CD4-positive, alpha-beta T cell (primary cell): ENCODE measurements at regions not wholly inside any gene's neighbourhood (a gene's known extent, or its start where the extent isn't known, plus 50 kb on each side); places are given as distances from the start of the nearest gene placed in this dataset.

Experiments
- ATAC-seq: fragments of 200-7000 bp; cut with Tn5 transposase; one replicate; pipeline ENCODE4 v1.10.0; 2022; ENCODE audit warnings: mild to moderate bottlenecking; ENCODE audit not compliant: poor library complexity
- CTCF ChIA-PET: fragments of 350-600 bp; sonication (Branson Sonifier 250); formaldehyde crosslinking; loops from one replicate; lab custom pipeline; 2021; ENCODE audit warnings: antibody characterized with exemption, inconsistent platforms; lab: Charles Lee
- POLR2A ChIA-PET: fragments of 350-600 bp; sonication (Branson Sonifier 250); formaldehyde crosslinking; loops from one replicate; lab custom pipeline; 2021; ENCODE audit warnings: antibody characterized with exemption, inconsistent platforms; lab: Charles Lee
- DNase-seq, 14 experiments: peaks; one replicate each; pipeline ENCODE4 v3.0.0-alpha.2; 2013 to 2020; ENCODE audit warnings: mixed read lengths in 2 of 14
- H3K27ac ChIP-seq, 2 donors: one replicate each; pipeline versions ENCODE4 v1.5.1 to v1.7.0; 2013; ENCODE audit warnings: low read length in 2 of 2, low read depth in 1 of 2, mild to moderate bottlenecking in 1 of 2
- H3K27me3 ChIP-seq, 2 experiments: 1 replicate in 1 of 2; 2 replicates in 1 of 2; pipeline versions ENCODE4 v1.6.1 to v1.7.0; 2013; ENCODE audit warnings: low read length in 2 of 2, control low read depth in 1 of 2, mild to moderate bottlenecking in 1 of 2, moderate library complexity in 1 of 2; ENCODE audit not compliant: insufficient read depth in 2 of 2, control insufficient read depth in 1 of 2
- H3K36me3 ChIP-seq: one replicate; pipeline ENCODE4 v1.6.1; 2013; ENCODE audit warnings: low read length, control low read depth; ENCODE audit not compliant: insufficient read depth
- H3K4me1 ChIP-seq: one replicate; pipeline ENCODE4 v1.6.1; 2013; ENCODE audit warnings: low read length, control low read depth; ENCODE audit not compliant: insufficient read depth
- H3K4me3 ChIP-seq: one replicate; pipeline ENCODE4 v1.5.1; 2013; ENCODE audit warnings: mild to moderate bottlenecking, low read length, moderate library complexity
- H3K9me3 ChIP-seq, 2 experiments: 1 replicate in 1 of 2; 2 replicates in 1 of 2; pipeline versions ENCODE4 v1.6.1 to v1.7.0; 2013; ENCODE audit warnings: low read length in 2 of 2, mild to moderate bottlenecking in 2 of 2, control low read depth in 1 of 2, moderate library complexity in 1 of 2; ENCODE audit not compliant: control insufficient read depth in 1 of 2, insufficient read depth in 1 of 2
- H3K27ac Mint-ChIP-seq: one replicate; pipeline ENCODE4 v1.8.0; 2020; ENCODE audit warnings: mixed read lengths
- H3K27me3 Mint-ChIP-seq: one replicate; pipeline ENCODE4 v1.8.0; 2021; ENCODE audit warnings: mixed read lengths
- H3K36me3 Mint-ChIP-seq: one replicate; pipeline ENCODE4 v1.8.0; 2021; ENCODE audit warnings: low read depth, mixed read lengths
- H3K4me1 Mint-ChIP-seq: one replicate; pipeline ENCODE4 v1.8.0; 2021; ENCODE audit warnings: low read depth, mixed read lengths
- H3K4me3 Mint-ChIP-seq: one replicate; pipeline ENCODE4 v1.8.0; 2020; ENCODE audit warnings: mild to moderate bottlenecking, mixed read lengths
- H3K9me3 Mint-ChIP-seq: one replicate; pipeline ENCODE4 v1.8.0; 2020; ENCODE audit warnings: mixed read lengths
- CTCF ChIP-seq: fragments of 200-600 bp; IDR thresholded peaks from one replicate; pipeline ENCODE4 v1.8.0; 2022; ENCODE audit warnings: antibody characterized with exemption, mild to moderate bottlenecking
- intact Hi-C, 2 experiments: fragments of 100-400 bp; cut with DNase I in 1 of 2; cut with micrococcal nuclease in 1 of 2; formaldehyde crosslinking; loops; one replicate each; pipeline versions ENCODE4 v1.15.1 to v1.9.0; 2023 to 2025; cut with DNase I, micrococcal nuclease

GRCh38 chr16:85535352-85536072 is 77.6 kb upstream of the GSE1 start:
- Histone ChIP-seq H3K36me3 (no peaks in the 10 kb centered on the region), H3K27ac (no peak overlapping the region), H3K9me3 (peaks cover 8 to 16% of the 10 kb centered on the region in 2 experiments), H3K4me1 (peaks cover 8% of the 10 kb centered on the region), H3K4me3 (no peak overlapping the region), H3K27me3 (no peaks in the 10 kb centered on the region)
- H3K4me1 Mint-ChIP-seq: no peaks in the 10 kb centered on the region
- POLR2A ChIA-PET: no interaction called here
- no peaks in the 10 kb centered on the region for H3K9me3 Mint-ChIP-seq
- H3K27ac Mint-ChIP-seq: no peak overlapping the region
- TF ChIP-seq CTCF: no peak
- CTCF ChIA-PET: no interaction called here
- intact Hi-C loops: no loop called here
- H3K4me3 Mint-ChIP-seq: no peak overlapping the region
- H3K36me3 Mint-ChIP-seq: no peaks in the 10 kb centered on the region
- DNase-seq (no peak), ATAC-seq (no peak)
- H3K27me3 Mint-ChIP-seq: no peaks in the 10 kb centered on the region

GRCh38 chr16:85536073-85536410 is 77.1 kb upstream of the GSE1 start:
- no peak for TF ChIP-seq CTCF
- Mint-ChIP-seq H3K27me3 (no peaks in the 10 kb centered on the region), H3K36me3 (no peaks in the 10 kb centered on the region), H3K4me3 (no peak overlapping the region), H3K9me3 (no peaks in the 10 kb centered on the region), H3K27ac (no peak overlapping the region), H3K4me1 (no peaks in the 10 kb centered on the region)
- POLR2A ChIA-PET: no interaction called here
- intact Hi-C loops: no loop called here
- no peaks in the 10 kb centered on the region for H3K27me3 ChIP-seq
- DNase-seq (no peak), ATAC-seq (no peak)
- H3K4me1 ChIP-seq: peaks cover 8% of the 10 kb centered on the region
- no peak overlapping the region for H3K27ac ChIP-seq
- no peaks in the 10 kb centered on the region for H3K36me3 ChIP-seq
- H3K4me3 ChIP-seq: no peak overlapping the region
- CTCF ChIA-PET: no interaction called here
- peaks cover 8 to 21% of the 10 kb centered on the region in 2 experiments for H3K9me3 ChIP-seq

GRCh38 chr16:85536411-85537330 is 76.5 kb upstream of the GSE1 start:
- Mint-ChIP-seq H3K4me1 (no peaks in the 10 kb centered on the region), H3K27me3 (no peaks in the 10 kb centered on the region), H3K9me3 (no peaks in the 10 kb centered on the region), H3K36me3 (no peaks in the 10 kb centered on the region), H3K27ac (no peak overlapping the region), H3K4me3 (no peak overlapping the region)
- H3K36me3 ChIP-seq: no peaks in the 10 kb centered on the region
- H3K4me3 ChIP-seq: no peak overlapping the region
- CTCF ChIA-PET: no interaction called here
- H3K27ac ChIP-seq: no peak overlapping the region
- ATAC-seq: no peak
- H3K27me3 ChIP-seq: no peaks in the 10 kb centered on the region
- H3K9me3 ChIP-seq: peaks cover 8 to 24% of the 10 kb centered on the region in 2 experiments
- intact Hi-C loops: no loop called here
- DNase-seq: no peak
- peaks cover 8% of the 10 kb centered on the region for H3K4me1 ChIP-seq
- no peak for TF ChIP-seq CTCF
- POLR2A ChIA-PET: interaction anchor here (0.7 kb wide), 1 partner anchor 73 kb away, joined by 3 read pairs; no protein-coding TSS in a partner anchor
